Heart left ventricle (tissue), 16 donors: ENCODE measurements at regions not wholly inside any gene's neighbourhood (a gene's known extent, or its start where the extent isn't known, plus 50 kb on each side); places are given as distances from the start of the nearest gene placed in this dataset.

ENCODE experiments used
- ATAC-seq, 4 donors: fragments of 200-7000 bp; cut with Tn5 transposase; one replicate each; pipeline ENCODE4 v1.9.1; 2020 to 2022; ENCODE audit warnings: moderate library complexity in 4 of 4, mild to moderate bottlenecking in 3 of 4, moderate number of reproducible peaks in 1 of 4
- DNase-seq, 5 donors: peaks; one replicate each; pipeline ENCODE4 v3.0.0-alpha.2; 2020
- H3K27ac ChIP-seq, 12 donors: fragments of 200-600 bp; sonication (generic) in 4 of 12; one replicate each; pipeline versions ENCODE4 v1.5.0 to v1.8.0; 2016 to 2022; ENCODE audit warnings: mild to moderate bottlenecking in 2 of 12
- H3K27me3 ChIP-seq, 9 donors: fragments of 200-600 bp; sonication (generic) in 2 of 9; one replicate each; pipeline versions ENCODE4 v1.5.1 to v1.8.0; 2016 to 2022; ENCODE audit warnings: mild to moderate bottlenecking in 3 of 9
- H3K36me3 ChIP-seq, 9 donors: fragments of 200-600 bp; sonication (generic) in 2 of 9; one replicate each; pipeline versions ENCODE4 v1.5.0 to v1.8.0; 2018 to 2022; ENCODE audit warnings: mild to moderate bottlenecking in 2 of 9
- H3K4me1 ChIP-seq, 12 donors: fragments of 200-600 bp; sonication (generic) in 4 of 12; one replicate each; pipeline versions ENCODE4 v1.5.0 to v1.8.0; 2016 to 2022; ENCODE audit warnings: mild to moderate bottlenecking in 3 of 12
- H3K4me3 ChIP-seq, 12 donors: fragments of 200-600 bp; sonication (generic) in 4 of 12; one replicate each; pipeline versions ENCODE4 v1.5.0 to v1.8.0; 2017 to 2022; ENCODE audit warnings: mild to moderate bottlenecking in 9 of 12, moderate library complexity in 4 of 12
- H3K9me3 ChIP-seq, 12 donors: fragments of 200-600 bp; sonication (generic) in 4 of 12; one replicate each; pipeline versions ENCODE4 v1.5.0 to v1.8.0; 2016 to 2022; ENCODE audit warnings: mild to moderate bottlenecking in 1 of 12
- CTCF ChIP-seq, 12 donors: fragments of 200-600 bp; sonication (generic) in 4 of 12; IDR thresholded peaks; one replicate each; pipeline versions ENCODE4 v1.5.0 to v1.8.0; 2018 to 2022; ENCODE audit warnings: antibody characterized with exemption in 12 of 12, mild to moderate bottlenecking in 5 of 12
- POLR2A ChIP-seq, 2 donors: fragments of 450-650 bp; IDR thresholded peaks; one replicate each; pipeline ENCODE4 v1.6.1; 2017; ENCODE audit warnings: antibody characterized with exemption in 2 of 2, mild to moderate bottlenecking in 2 of 2, moderate library complexity in 2 of 2
- WGBS, 4 donors: extraction: QIAGEN DNeasy Blood & Tissue Kit in 2 of 4; methylation state at CpG; one replicate each; pipeline versions ENCODE4 v1.1.5 to v1.1.7; 2013 to 2018; 5-methylcytosine and 5-hydroxymethylcytosine counted together
- intact Hi-C, 10 donors: fragments of 100-400 bp; cut with DNase I; formaldehyde crosslinking; loops; one replicate each; pipeline versions ENCODE4 v1.11.1 to v1.14.2; 2022
- donor health status: ischemic (EF 13 %, LVEDD 7.1; RV severe dilation, severe dysfunction).
- donor health status: healthy with polysubstance abuse.
- donor health status: DM: no; HTN: yes; CAD: no.
- donor health status: DM: no; HTN: no; CAD: no.
- donor health status: ischemic (EF 25% LVEDD 6.9; RV normal size, moderate dysfunction).
- donor health status: ischemic (EF 25% LVEDD 5.7; RV mildly dilated, moderate dysfunction).
- donor health status: healthy.
- donor health status: DM: yes; HTN: yes; CAD: no.
- donor health status: ischemic (EF 35%, LVEDD 5.7; RV mildly dilated, moderate dysfunction).
- donor health status: nonischemic (EF 11% LVEDD 7.7; RV severe dilation, severe dysfunction).
- donor health status: DM: yes; HTN: yes; CAD: no.
- donor health status: PGD.
- donor health status: ischemic (EF 29% LVEDD 5.4; RV normal size, mild dysfunction).
- donor health status: nonischemic (EF 23%, LVEDD 6.1; RV moderate dilation, normal function).

- intact Hi-C loops: no loop called here
- Histone ChIP-seq H3K9me3 (peaks cover 0 to 11% (median 2%) of the 10 kb centered on the region in 12 donors), H3K4me1 (peaks cover 0 to 53% (median 19%) of the 10 kb centered on the region in 12 donors), H3K27me3 (no peaks in the 10 kb centered on the region), H3K4me3 (peak overlapping the region in 1 of 12 donors; percentile 15), H3K27ac (peak overlapping the region in 3 of 12 donors; percentile 22 to 84 (median 29)), H3K36me3 (no peaks in the 10 kb centered on the region)
- DNase-seq (no peak), ATAC-seq (peak in 2 of 4 donors; percentile 22 to 67)
- TF ChIP-seq CTCF (IDR thresholded peaks at IDR 0.05) (no peak), POLR2A (IDR thresholded peaks at IDR 0.05) (no peak)
- 52 to 60% (median 54%) methylated on average over 4 of the region's 4 CpGs for WGBS, 4 donors
These were observed 159.3 kb downstream of the CD83 start for GRCh38 chr6:14276667-14277404.

GRCh38 chr6:14277405-14277930 lies 159.9 kb downstream of the CD83 start:
- Histone ChIP-seq H3K27me3 (no peaks in the 10 kb centered on the region), H3K9me3 (peaks cover 0 to 11% (median 1%) of the 10 kb centered on the region in 12 donors), H3K27ac (peak overlapping the region in 2 of 12 donors; percentile 22 to 84), H3K4me3 (peak overlapping the region in 1 of 12 donors; percentile 15), H3K4me1 (peaks cover 0 to 47% (median 19%) of the 10 kb centered on the region in 12 donors), H3K36me3 (no peaks in the 10 kb centered on the region)
- intact Hi-C loops: no loop called here
- DNase-seq (no peak), ATAC-seq (no peak)
- TF ChIP-seq CTCF (IDR thresholded peaks at IDR 0.05) (no peak), POLR2A (IDR thresholded peaks at IDR 0.05) (no peak)
- 94 to 98% (median 96%) methylated on average over 2 of the region's 2 CpGs for WGBS, 4 donors

GRCh38 chr6:14278006-14278405 lies 160.4 kb downstream of the CD83 start:
- no peak for DNase-seq
- H3K36me3 ChIP-seq: no peaks in the 10 kb centered on the region
- H3K27ac ChIP-seq: peak overlapping the region in 1 of 12 donors; percentile 84
- intact Hi-C loops: no loop called here
- ATAC-seq: no peak
- H3K4me3 ChIP-seq: no peak overlapping the region
- no peaks in the 10 kb centered on the region for H3K27me3 ChIP-seq
- TF ChIP-seq POLR2A (IDR thresholded peaks at IDR 0.05) (no peak), CTCF (IDR thresholded peaks at IDR 0.05) (no peak)
- peaks cover 0 to 11% (median 0%) of the 10 kb centered on the region in 12 donors for H3K9me3 ChIP-seq
- 88 to 92% (median 90%) methylated on average over 5 of the region's 5 CpGs for WGBS, 4 donors
- peaks cover 0 to 42% (median 19%) of the 10 kb centered on the region in 12 donors for H3K4me1 ChIP-seq

GRCh38 chr6:14278446-14278845 lies 160.9 kb downstream of the CD83 start:
- H3K4me3 ChIP-seq: no peak overlapping the region
- intact Hi-C loops: no loop called here
- no peak for TF ChIP-seq CTCF (IDR thresholded peaks at IDR 0.05)
- no peak for TF ChIP-seq POLR2A (IDR thresholded peaks at IDR 0.05)
- H3K27ac ChIP-seq: no peak overlapping the region
- peaks cover 0 to 11% (median 0%) of the 10 kb centered on the region in 12 donors for H3K9me3 ChIP-seq
- DNase-seq (no peak), ATAC-seq (no peak)
- H3K4me1 ChIP-seq: peaks cover 0 to 37% (median 19%) of the 10 kb centered on the region in 12 donors
- 89 to 97% (median 93%) methylated on average over 6 of the region's 6 CpGs for WGBS, 4 donors
- no peaks in the 10 kb centered on the region for H3K36me3 ChIP-seq
- H3K27me3 ChIP-seq: no peaks in the 10 kb centered on the region
